Naive B cell (primary cell): ENCODE measurements at regions not wholly inside any gene's neighbourhood (a gene's known extent, or its start where the extent isn't known, plus 50 kb on each side); places are given as distances from the start of the nearest gene placed in this dataset.

Experiments used
- ATAC-seq, 2 donors: fragments of 150-1000 bp; cut with Tn5 transposase; 2 replicates each; pipeline ENCODE4 v1.10.0; 2021; ENCODE audit warnings: low read depth in 2 of 2, mild to moderate bottlenecking in 2 of 2, moderate library complexity in 2 of 2
- DNase-seq: peaks from one replicate; pipeline ENCODE4 v3.0.0; 2022
- H3K27ac Mint-ChIP-seq, 6 donors: one replicate each; pipeline ENCODE4 v1.8.0; 2020 to 2022; ENCODE audit warnings: mild to moderate bottlenecking in 6 of 6, mixed read lengths in 6 of 6, moderate library complexity in 5 of 6, inconsistent platforms in 2 of 6
- H3K27me3 Mint-ChIP-seq, 3 donors: one replicate each; pipeline ENCODE4 v1.8.0; 2021 to 2022; ENCODE audit warnings: mixed read lengths in 3 of 3, mild to moderate bottlenecking in 1 of 3
- H3K36me3 Mint-ChIP-seq, 2 donors: one replicate each; pipeline ENCODE4 v1.8.0; 2020 to 2022; ENCODE audit warnings: mixed read lengths in 2 of 2, inconsistent platforms in 1 of 2, mild to moderate bottlenecking in 1 of 2
- H3K4me1 Mint-ChIP-seq, 3 donors: one replicate each; pipeline ENCODE4 v1.8.0; 2020 to 2022; ENCODE audit warnings: mixed read lengths in 3 of 3, inconsistent platforms in 1 of 3, mild to moderate bottlenecking in 1 of 3, moderate library complexity in 1 of 3
- H3K4me3 Mint-ChIP-seq, 8 donors: one replicate each; pipeline ENCODE4 v1.8.0; 2020 to 2022; ENCODE audit warnings: mild to moderate bottlenecking in 8 of 8, mixed read lengths in 8 of 8, moderate library complexity in 8 of 8, inconsistent platforms in 2 of 8
- H3K9me3 Mint-ChIP-seq, 7 donors: one replicate each; pipeline ENCODE4 v1.8.0; 2020 to 2022; ENCODE audit warnings: mixed read lengths in 7 of 7, mild to moderate bottlenecking in 5 of 7, inconsistent platforms in 2 of 7, moderate library complexity in 1 of 7

DNA sequence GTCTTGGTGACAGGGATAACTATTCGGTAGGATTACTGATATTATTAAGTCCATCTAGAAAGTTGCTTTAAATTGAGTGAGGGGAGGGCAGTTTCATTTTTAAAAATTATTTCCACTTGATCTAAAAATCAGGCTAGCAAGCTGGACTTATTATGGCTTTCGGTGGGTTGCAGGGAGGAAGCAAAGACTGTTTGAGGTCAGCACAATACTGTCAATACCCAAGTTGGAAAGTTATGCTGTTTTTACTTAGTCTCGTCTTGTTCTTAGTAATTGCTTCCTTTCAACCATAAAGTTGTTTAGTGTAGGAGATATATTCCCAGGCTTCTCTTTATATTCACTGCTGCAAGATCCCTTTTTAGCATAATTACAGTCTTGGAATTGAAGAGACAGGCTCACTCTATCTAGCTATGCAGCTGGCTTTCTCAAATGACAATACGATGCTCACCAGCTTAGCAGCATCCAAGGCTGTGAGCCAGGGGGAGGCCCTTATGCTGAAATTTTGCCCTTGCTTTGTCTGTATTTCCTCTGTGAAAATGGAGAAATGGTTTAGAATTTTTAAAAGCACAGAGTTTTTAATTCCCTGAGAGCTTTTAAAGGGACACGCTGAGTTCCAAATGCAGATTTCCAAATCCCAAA is 68.2 kb upstream of the APC start:
- H3K27me3 Mint-ChIP-seq = peaks cover 0 to 14% (median 0%) of the 10 kb centered on the region in 3 donors
- H3K27ac Mint-ChIP-seq = no peak overlapping the region
- H3K4me3 Mint-ChIP-seq = no peak overlapping the region
- no peaks in the 10 kb centered on the region for H3K4me1 Mint-ChIP-seq
- DNase-seq (no peak), ATAC-seq (no peak)
- H3K36me3 Mint-ChIP-seq = no peaks in the 10 kb centered on the region
- no peaks in the 10 kb centered on the region for H3K9me3 Mint-ChIP-seq

DNA sequence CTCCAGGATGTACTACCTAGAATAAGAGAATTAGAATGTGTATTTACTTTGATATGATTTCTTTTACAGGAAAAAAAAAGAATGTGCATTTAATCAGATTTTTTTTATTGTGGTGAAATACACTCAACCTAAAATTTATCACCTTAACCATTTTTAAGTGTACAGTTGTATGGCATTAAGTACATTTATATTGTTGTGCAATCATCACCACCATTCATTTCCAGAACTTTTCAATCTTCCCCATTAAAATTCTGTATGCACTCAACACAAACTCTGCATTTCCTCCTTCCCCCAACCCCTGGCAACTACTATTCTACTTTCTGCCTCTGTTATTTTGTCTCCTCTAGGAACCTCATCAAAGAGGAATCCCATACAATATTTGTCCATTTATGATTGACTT is 66.0 kb upstream of the APC start:
- Mint-ChIP-seq H3K36me3 (no peaks in the 10 kb centered on the region), H3K4me1 (no peaks in the 10 kb centered on the region), H3K9me3 (peaks cover 0 to 6% (median 0%) of the 10 kb centered on the region in 7 donors), H3K27me3 (peaks cover 0 to 25% (median 0%) of the 10 kb centered on the region in 3 donors), H3K27ac (no peak overlapping the region), H3K4me3 (no peak overlapping the region)
- DNase-seq (no peak), ATAC-seq (no peak)

- Mint-ChIP-seq H3K4me3 (no peak overlapping the region), H3K9me3 (peaks cover 0 to 6% (median 2%) of the 10 kb centered on the region in 7 donors), H3K36me3 (no peaks in the 10 kb centered on the region), H3K27me3 (peaks cover 0 to 19% (median 9%) of the 10 kb centered on the region in 3 donors), H3K27ac (no peak overlapping the region), H3K4me1 (peaks cover 13 to 14% (median 14%) of the 10 kb centered on the region in 3 donors)
- ATAC-seq (no peak), DNase-seq (no peak)
Measured at GRCh38 chr5:112681481-112681908, 56.2 kb upstream of the APC start.

- Mint-ChIP-seq H3K36me3 (no peaks in the 10 kb centered on the region), H3K27me3 (peaks cover 0 to 12% (median 9%) of the 10 kb centered on the region in 3 donors), H3K9me3 (peaks cover 0 to 6% (median 2%) of the 10 kb centered on the region in 7 donors), H3K4me1 (peaks cover 14 to 18% (median 17%) of the 10 kb centered on the region in 3 donors), H3K27ac (no peak overlapping the region), H3K4me3 (no peak overlapping the region)
- DNase-seq (no peak), ATAC-seq (no peak)
Measured at GRCh38 chr5:112682621-112683061, 55.0 kb upstream of the APC start.

DNA sequence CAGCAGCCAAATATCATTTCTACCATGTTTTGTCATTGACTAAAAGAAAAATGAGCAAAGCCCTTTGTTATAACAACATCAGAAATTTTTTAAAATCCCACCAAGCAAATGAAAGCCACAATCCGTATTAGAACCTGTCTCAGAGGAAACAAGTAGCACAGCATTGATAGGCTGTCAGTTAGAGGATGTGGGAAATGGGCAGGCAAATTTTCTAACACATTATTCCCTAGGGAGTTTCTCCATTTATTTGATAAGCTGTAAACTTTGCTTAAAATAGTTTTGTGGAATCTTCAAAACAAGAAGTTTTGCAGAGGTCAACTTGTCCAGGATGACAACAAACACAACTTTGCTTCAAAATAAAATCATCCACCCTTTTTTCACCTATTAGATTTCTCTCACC is 53.6 kb upstream of the APC start:
- ATAC-seq = peak; percentile 49 to 51
- H3K27me3 Mint-ChIP-seq = peaks cover 0 to 4% (median 0%) of the 10 kb centered on the region in 3 donors
- H3K27ac Mint-ChIP-seq = no peak overlapping the region
- H3K4me1 Mint-ChIP-seq = peaks cover 14 to 18% (median 17%) of the 10 kb centered on the region in 3 donors
- H3K9me3 Mint-ChIP-seq = peaks cover 0 to 6% (median 2%) of the 10 kb centered on the region in 7 donors
- no peak for DNase-seq
- H3K36me3 Mint-ChIP-seq = no peaks in the 10 kb centered on the region
- peak overlapping the region in 2 of 8 donors; percentile 5 to 10 for H3K4me3 Mint-ChIP-seq

DNA sequence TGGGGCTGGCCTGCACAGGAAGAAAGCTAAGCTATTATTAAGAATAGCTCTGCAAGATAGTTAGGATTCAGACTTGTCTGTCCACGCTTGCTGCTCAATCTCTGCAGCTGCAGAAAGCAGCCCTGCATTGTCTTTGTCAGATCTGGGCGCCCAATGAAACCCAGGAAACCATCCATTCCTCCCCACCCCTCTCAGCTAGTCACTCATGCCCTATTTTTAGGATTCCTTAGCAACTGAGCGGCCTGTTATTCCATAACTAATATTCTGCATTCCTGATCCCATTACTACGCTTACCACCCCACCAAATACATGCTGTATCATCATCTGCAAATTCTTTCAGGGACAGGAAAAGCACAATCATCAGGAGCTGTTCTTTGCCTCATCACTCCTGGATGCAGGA is 52.9 kb upstream of the APC start:
- ATAC-seq = no peak
- peak overlapping the region in 1 of 8 donors; percentile 25 for H3K4me3 Mint-ChIP-seq
- peaks cover 14 to 18% (median 17%) of the 10 kb centered on the region in 3 donors for H3K4me1 Mint-ChIP-seq
- H3K9me3 Mint-ChIP-seq = peaks cover 0 to 6% (median 2%) of the 10 kb centered on the region in 7 donors
- H3K27ac Mint-ChIP-seq = no peak overlapping the region
- no peak for DNase-seq
- H3K27me3 Mint-ChIP-seq = peaks cover 0 to 4% (median 0%) of the 10 kb centered on the region in 3 donors
- no peaks in the 10 kb centered on the region for H3K36me3 Mint-ChIP-seq

- no peak for ATAC-seq
- no peak for DNase-seq
- no peak overlapping the region for H3K4me3 Mint-ChIP-seq
- no peak overlapping the region for H3K27ac Mint-ChIP-seq
- H3K9me3 Mint-ChIP-seq = peaks cover 0 to 6% (median 2%) of the 10 kb centered on the region in 7 donors
- peaks cover 14 to 18% (median 17%) of the 10 kb centered on the region in 3 donors for H3K4me1 Mint-ChIP-seq
- H3K36me3 Mint-ChIP-seq = no peaks in the 10 kb centered on the region
- H3K27me3 Mint-ChIP-seq = peaks cover 0 to 4% (median 2%) of the 10 kb centered on the region in 3 donors
Measured at GRCh38 chr5:112685386-112685785, 52.3 kb upstream of the APC start.

GRCh38 chr5:112685931-112686330 is 51.8 kb upstream of the APC start:
- peaks cover 0 to 6% (median 2%) of the 10 kb centered on the region in 3 donors for H3K27me3 Mint-ChIP-seq
- no peak for DNase-seq
- H3K9me3 Mint-ChIP-seq = peaks cover 0 to 6% (median 2%) of the 10 kb centered on the region in 7 donors
- peaks cover 14 to 18% (median 17%) of the 10 kb centered on the region in 3 donors for H3K4me1 Mint-ChIP-seq
- H3K36me3 Mint-ChIP-seq = no peaks in the 10 kb centered on the region
- no peak overlapping the region for H3K4me3 Mint-ChIP-seq
- ATAC-seq = no peak
- H3K27ac Mint-ChIP-seq = peak overlapping the region in 1 of 6 donors; percentile 38

- Mint-ChIP-seq H3K27me3 (peaks cover 0 to 9% (median 7%) of the 10 kb centered on the region in 3 donors), H3K36me3 (no peaks in the 10 kb centered on the region), H3K4me1 (peaks cover 14 to 18% (median 17%) of the 10 kb centered on the region in 3 donors), H3K9me3 (peaks cover 0 to 7% (median 2%) of the 10 kb centered on the region in 7 donors), H3K4me3 (peak overlapping the region in 1 of 8 donors; percentile 36), H3K27ac (no peak overlapping the region)
- DNase-seq (no peak), ATAC-seq (peak; percentile 45 to 52)
Measured at GRCh38 chr5:112686675-112687074, 51.0 kb upstream of the APC start.

DNA sequence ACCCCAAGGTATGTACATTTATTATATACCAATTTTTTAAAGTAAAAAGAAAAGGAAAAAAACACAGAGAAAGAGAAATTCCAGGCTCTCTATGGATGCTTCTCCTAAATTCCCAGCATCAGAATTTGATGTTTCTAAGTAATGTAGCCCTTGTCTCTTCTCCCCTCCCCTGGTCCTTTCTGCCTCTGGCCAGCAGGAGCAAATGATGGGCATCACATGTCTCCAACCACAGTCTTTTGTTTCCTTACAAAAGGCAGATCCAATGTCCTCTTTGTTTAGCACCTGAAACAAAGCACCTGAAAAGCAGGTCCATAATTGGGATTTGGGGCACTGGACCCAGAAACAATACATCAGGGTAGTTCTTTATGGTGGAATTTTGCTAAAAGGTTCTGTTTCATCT is 50.4 kb upstream of the APC start:
- Mint-ChIP-seq H3K4me1 (peaks cover 14 to 18% (median 17%) of the 10 kb centered on the region in 3 donors), H3K4me3 (no peak overlapping the region), H3K36me3 (no peaks in the 10 kb centered on the region), H3K27ac (peak overlapping the region in 1 of 6 donors; percentile 47), H3K27me3 (peaks cover 0 to 15% (median 12%) of the 10 kb centered on the region in 3 donors), H3K9me3 (peaks cover 0 to 11% (median 2%) of the 10 kb centered on the region in 7 donors)
- ATAC-seq (no peak), DNase-seq (no peak)
